SK-N-MC (cell line): ENCODE measurements at regions not wholly inside any gene's neighbourhood (a gene's known extent, or its start where the extent isn't known, plus 50 kb on each side); places are given as distances from the start of the nearest gene placed in this dataset.

ENCODE experiments used
- DNase-seq: peaks from one replicate; pipeline ENCODE4 v3.0.0-alpha.2; 2011; ENCODE audit warnings: low read depth, low spot score
- H3K27ac ChIP-seq: fragments of 200-600 bp; sonication (generic); 2 replicates; pipeline ENCODE4 v1.5.1; 2016; ENCODE audit warnings: mixed run types
- H3K36me3 ChIP-seq: fragments of 200-600 bp; sonication (generic); 2 replicates; pipeline ENCODE4 v1.6.1; 2017; ENCODE audit warnings: antibody characterized with exemption, low read length, mixed read lengths; ENCODE audit not compliant: insufficient read depth
- H3K4me3 ChIP-seq: fragments of 200-600 bp; sonication (generic); 2 replicates; pipeline ENCODE4 v1.5.1; 2016
- H3K9ac ChIP-seq: fragments of 200-600 bp; sonication (generic); 2 replicates; pipeline ENCODE4 v1.8.0; 2017; ENCODE audit warnings: mixed run types, mixed read lengths; ENCODE audit not compliant: insufficient read length
- H3K9me3 ChIP-seq: fragments of 200-600 bp; sonication (generic); 2 replicates; pipeline ENCODE4 v1.6.1; 2017; ENCODE audit warnings: low read depth, mild to moderate bottlenecking, antibody characterized with exemption, low read length, moderate library complexity, mixed read lengths
- EZH2 ChIP-seq: fragments of 200-600 bp; sonication (generic); IDR thresholded peaks from one replicate; pipeline ENCODE4 v1.6.1; 2017; ENCODE audit warnings: antibody characterized with exemption
- FOXP2 ChIP-seq: optimal IDR thresholded peaks from 2 replicates; pipeline ENCODE3; 2011; ENCODE audit warnings: mild to moderate bottlenecking, moderate library complexity; ENCODE audit not compliant: insufficient read depth; ENCODE audit errors: extremely low read length, control extremely low read depth
- POLR2AphosphoS5 ChIP-seq: IDR thresholded peaks from 2 replicates; pipeline ENCODE4 v1.6.1; 2012; ENCODE audit warnings: mild to moderate bottlenecking, low read depth, low read length, borderline replicate concordance

DNA sequence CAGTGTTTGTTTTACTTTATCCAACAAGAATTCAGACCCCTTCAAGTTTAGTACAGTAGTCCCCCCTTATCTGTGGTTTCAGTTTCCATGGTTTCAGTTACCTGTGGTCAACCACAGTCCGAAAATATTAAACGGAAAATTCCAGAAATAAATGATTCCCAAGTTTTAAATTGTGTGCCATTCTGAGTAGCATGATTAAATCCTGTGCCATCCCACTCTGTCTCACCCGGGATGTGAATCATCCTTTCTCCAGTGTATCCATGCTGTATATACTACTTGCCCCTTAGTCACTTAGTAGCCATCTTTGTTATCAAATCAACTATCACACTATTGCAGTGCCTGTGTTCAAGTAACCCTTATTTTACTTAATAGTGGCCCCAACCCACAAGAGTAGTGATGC lies 153.8 kb upstream of the RASA1 start:
- no peak for DNase-seq
- Histone ChIP-seq H3K36me3 (no peaks in the 10 kb centered on the region), H3K9ac (no peak overlapping the region), H3K4me3 (no peak overlapping the region), H3K27ac (no peak overlapping the region), H3K9me3 (no peaks in the 10 kb centered on the region)
- TF ChIP-seq POLR2AphosphoS5 (no peak), EZH2 (no peak), FOXP2 (no peak)

DNA sequence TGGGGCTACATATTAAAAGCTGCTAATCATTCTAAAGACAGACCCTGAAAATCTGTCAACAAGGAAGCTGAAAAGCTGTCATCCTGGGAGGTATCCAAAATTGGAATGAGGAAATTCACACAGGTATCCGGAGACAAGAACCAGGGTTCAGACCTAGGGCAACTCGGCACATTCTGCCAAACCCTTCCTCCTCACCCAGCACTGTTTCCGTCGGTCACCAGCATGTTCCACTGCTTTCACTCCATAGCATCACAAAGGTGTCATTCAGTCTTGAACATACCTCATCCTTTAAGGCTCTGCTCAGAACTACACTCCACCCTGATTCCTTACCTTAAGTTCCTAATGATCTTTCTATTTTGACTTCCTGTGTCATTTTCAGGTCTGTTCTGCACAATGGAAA lies 153.1 kb upstream of the RASA1 start:
- no peak overlapping the region for H3K9ac ChIP-seq
- no peaks in the 10 kb centered on the region for H3K9me3 ChIP-seq
- H3K4me3 ChIP-seq, result no peak overlapping the region
- H3K36me3 ChIP-seq, result no peaks in the 10 kb centered on the region
- TF ChIP-seq EZH2 (no peak), POLR2AphosphoS5 (no peak), FOXP2 (no peak)
- no peak overlapping the region for H3K27ac ChIP-seq
- DNase-seq, result no peak

DNA sequence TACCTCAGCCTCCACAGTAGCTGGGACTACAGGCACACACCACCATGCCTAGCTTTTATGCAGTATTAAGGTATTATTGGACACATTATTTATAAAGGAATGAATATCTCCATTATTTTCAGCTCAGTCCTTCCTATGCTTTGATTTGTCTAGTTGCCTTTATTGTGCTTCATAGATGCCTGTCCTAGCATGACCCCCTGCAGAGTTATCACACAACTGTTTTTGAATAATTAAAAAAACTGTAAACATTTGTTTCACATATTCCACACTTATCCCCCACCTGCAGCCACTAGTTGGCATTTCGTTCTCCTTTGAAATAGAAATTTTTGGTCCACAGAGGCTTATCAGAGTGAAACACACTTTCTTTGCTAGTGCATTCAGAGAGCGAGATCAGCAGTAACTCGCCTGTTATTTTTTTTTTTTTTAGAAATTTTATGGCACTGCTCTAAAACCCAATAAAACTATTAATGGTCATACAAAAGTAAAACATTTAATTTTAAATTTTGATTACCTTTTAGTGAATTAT lies 151.8 kb upstream of the RASA1 start:
- TF ChIP-seq EZH2 (no peak), POLR2AphosphoS5 (no peak), FOXP2 (no peak)
- no peak overlapping the region for H3K27ac ChIP-seq
- H3K4me3 ChIP-seq, result no peak overlapping the region
- H3K9ac ChIP-seq, result no peak overlapping the region
- DNase-seq, result no peak
- H3K9me3 ChIP-seq, result no peaks in the 10 kb centered on the region
- H3K36me3 ChIP-seq, result no peaks in the 10 kb centered on the region

DNA sequence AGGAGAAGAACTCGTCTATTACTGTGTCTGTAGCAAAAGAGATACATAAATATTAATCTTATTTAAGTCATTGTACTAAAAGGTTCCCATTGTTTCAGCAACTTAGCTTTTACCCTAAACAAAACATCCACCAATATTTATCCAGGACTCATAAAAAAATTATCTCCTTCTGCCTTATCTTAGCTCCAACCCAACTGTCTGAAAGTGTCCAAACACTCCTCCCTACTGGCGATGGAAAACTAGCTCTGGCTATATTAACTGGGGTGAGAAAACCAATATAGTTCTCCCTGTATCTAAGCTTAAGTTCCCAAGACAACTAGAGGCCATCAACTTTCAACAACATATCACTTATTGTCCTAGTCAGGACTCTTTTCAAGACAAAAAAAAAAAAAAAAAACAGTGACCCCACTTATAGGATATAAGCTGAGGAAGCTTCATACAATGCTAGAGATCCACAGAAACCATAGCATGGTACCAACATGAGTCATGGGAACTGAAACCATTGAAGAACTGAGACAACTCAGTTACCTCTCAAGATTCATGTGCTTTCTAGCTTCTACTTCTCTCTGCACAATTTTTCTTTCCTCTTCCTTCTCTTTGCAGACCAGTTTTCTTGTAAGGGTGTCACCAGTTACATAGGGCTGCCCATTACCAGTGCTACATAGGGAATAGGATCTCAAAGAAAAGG lies 150.7 kb upstream of the RASA1 start:
- TF ChIP-seq EZH2 (no peak), POLR2AphosphoS5 (no peak), FOXP2 (no peak)
- Histone ChIP-seq H3K27ac (no peak overlapping the region), H3K4me3 (no peak overlapping the region), H3K36me3 (no peaks in the 10 kb centered on the region), H3K9ac (no peak overlapping the region), H3K9me3 (no peaks in the 10 kb centered on the region)
- no peak for DNase-seq

DNA sequence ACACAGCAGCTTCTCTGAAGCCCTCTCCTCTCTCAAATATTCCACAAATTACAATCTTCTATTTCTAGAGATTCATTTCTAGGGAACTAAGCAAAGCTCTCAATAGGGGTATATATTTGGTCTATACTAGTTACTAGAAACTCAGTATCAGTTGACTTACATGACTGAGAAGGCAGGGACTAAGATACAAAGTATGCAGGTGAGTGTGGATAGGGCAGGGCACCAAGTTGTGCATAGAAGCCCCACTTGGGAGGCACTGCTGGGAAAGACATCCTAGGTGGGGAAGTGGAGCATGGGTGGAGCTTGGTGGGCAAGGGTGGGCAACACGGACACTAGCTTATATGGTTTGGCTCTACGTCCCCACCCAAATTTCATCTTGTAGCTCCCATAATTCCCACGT lies 148.1 kb upstream of the RASA1 start:
- TF ChIP-seq EZH2 (no peak), POLR2AphosphoS5 (no peak), FOXP2 (no peak)
- H3K9me3 ChIP-seq, result no peaks in the 10 kb centered on the region
- H3K4me3 ChIP-seq, result no peak overlapping the region
- H3K9ac ChIP-seq, result no peak overlapping the region
- DNase-seq, result no peak
- H3K27ac ChIP-seq, result no peak overlapping the region
- no peaks in the 10 kb centered on the region for H3K36me3 ChIP-seq

DNA sequence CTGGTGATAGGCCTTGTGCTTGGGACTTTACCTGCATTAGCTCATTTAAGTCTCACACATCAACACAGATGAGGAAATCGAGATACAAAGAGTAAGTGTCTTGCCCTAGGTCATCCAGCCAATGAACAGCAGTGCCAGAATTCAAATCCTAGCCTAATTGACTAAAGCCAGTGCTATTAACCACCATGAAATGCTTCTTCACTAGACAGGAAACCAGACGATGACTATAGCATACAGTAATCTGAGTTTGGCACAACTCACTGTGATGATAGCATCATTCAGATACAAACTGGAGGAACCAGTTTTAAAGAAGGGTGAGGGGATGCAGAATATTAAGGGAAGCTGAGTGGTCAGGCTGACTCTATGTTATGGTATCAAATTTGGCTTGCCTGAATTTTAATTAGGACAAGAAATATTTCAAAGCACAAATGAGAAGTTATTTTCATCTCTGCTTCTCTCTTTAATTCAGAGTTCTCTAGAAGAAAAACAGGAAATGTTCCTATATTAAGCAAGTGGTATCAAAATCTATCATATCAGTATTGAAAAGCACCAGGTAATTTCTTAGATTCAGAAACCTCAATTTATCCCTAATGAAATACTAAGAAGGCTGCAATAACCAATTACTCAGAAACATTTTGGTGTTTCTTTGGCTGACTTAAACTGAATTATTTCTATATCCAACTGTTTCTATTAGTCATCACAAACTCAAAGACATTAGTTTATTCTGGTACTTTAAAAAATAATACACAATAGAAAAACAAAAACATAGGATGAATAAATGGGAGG lies 147.0 kb upstream of the RASA1 start:
- no peaks in the 10 kb centered on the region for H3K36me3 ChIP-seq
- no peak overlapping the region for H3K9ac ChIP-seq
- DNase-seq, result no peak
- H3K9me3 ChIP-seq, result no peaks in the 10 kb centered on the region
- no peak overlapping the region for H3K4me3 ChIP-seq
- peak overlapping the region; percentile 39; the same call in 1 of the 2 replicates for H3K27ac ChIP-seq
- TF ChIP-seq POLR2AphosphoS5 (no peak), EZH2 (no peak), FOXP2 (no peak)

DNA sequence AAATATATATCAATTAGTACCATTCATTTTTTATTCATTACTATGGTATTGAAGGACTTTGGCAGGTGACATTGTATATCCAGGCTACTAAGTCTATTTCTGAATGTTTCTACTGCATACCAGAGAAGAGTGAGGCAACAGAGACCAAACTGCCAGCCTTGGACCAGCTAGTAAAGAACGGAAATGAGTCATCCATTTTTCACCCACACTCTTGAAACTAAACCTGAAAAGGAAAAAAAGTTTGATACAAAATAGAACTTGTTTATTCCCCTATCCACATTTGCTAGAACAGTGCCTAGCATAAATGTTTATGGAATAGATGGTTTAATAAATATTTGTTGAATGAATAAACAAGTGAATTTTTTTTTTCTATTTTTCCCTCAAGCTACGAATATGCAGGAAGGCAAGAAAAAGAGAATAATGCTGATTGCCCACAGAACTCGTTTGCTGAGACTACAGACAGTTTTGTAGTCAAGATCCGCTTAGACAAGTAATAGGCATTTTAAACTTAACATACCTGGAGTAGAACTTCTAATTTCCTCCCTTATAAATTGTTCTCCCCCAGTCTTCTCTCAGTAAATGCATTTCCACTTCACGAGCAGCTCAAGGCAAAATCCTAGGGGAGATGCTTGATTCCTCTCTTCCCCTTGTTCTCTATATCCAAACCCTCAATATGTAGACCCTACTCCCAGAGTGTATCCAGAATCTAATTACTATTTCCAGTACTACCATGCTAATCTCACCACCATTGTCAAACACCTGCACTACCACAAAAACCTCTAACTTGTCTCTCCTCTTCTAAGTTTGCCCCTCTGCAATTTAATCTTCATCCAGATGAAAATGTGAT lies 146.2 kb upstream of the RASA1 start:
- Histone ChIP-seq H3K4me3 (peak overlapping the region; percentile 17; the same call in 1 of the 2 replicates), H3K9ac (no peak overlapping the region), H3K36me3 (no peaks in the 10 kb centered on the region), H3K9me3 (no peaks in the 10 kb centered on the region), H3K27ac (peak overlapping the region; percentile 39; the same call in 1 of the 2 replicates)
- TF ChIP-seq POLR2AphosphoS5 (no peak), EZH2 (no peak), FOXP2 (no peak)
- peak; percentile 48 for DNase-seq

DNA sequence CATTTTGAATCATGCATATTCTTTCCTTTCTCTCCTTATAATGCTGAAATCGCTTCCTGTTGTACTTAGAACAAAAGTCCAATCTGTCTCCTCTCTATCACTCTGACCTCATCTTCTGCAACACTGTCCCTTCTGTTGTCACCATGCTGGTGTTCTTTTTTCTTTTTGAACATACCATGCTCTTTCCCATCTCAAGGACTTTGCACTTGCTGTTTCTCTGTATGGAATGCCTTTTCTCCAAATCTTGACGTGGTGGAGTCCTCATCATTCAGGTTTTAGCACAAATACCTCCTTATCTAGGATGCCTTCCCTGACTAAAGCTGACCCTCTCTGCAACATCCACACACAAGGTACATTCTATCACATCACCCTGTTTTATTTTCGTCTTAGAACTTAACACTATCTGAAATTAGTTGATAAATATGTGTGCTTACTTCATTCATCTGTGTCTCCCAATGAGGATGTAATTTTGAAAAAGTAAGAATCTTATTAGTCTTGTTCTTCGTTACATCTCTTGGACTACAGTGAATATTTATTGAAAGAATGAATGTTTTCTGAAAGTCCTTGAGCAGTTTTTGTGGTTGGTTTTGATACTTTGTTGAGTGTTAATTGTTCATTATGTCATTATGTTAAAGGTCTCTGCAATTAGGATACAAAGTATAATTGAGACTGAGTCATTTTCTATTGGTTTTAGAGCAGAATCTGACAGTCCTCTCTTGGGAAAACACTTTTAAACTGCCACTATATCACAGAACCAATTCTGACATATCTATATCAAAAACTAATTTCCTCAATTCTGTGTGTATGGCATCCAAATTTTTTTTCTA lies 145.3 kb upstream of the RASA1 start:
- Histone ChIP-seq H3K36me3 (no peaks in the 10 kb centered on the region), H3K9ac (no peak overlapping the region), H3K9me3 (no peaks in the 10 kb centered on the region), H3K4me3 (no peak overlapping the region), H3K27ac (no peak overlapping the region)
- no peak for DNase-seq
- no peak for TF ChIP-seq FOXP2
- no peak for TF ChIP-seq EZH2
- no peak for TF ChIP-seq POLR2AphosphoS5
